CD4-positive, alpha-beta T cell treated with Interleukin-17A for 1 hour (primary cell): ENCODE measurements at regions not wholly inside any gene's neighbourhood (a gene's known extent, or its start where the extent isn't known, plus 50 kb on each side); places are given as distances from the start of the nearest gene placed in this dataset.

ENCODE experiments used
- DNase-seq: peaks from one replicate; pipeline ENCODE4 v3.0.0-alpha.2; 2020

GRCh38 chr2:22801071-22801470 lies 583.9 kb upstream of the KLHL29 start:
- DNase-seq = no peak

GRCh38 chr2:22801970-22802369 lies 583.0 kb upstream of the KLHL29 start:
- DNase-seq = no peak

GRCh38 chr2:22807872-22808271 lies 577.1 kb upstream of the KLHL29 start:
- DNase-seq = no peak

- no peak for DNase-seq
Observed at GRCh38 chr2:22810602-22811001, 574.4 kb upstream of the KLHL29 start.

GRCh38 chr2:22812065-22812680 lies 572.8 kb upstream of the KLHL29 start:
- no peak for DNase-seq

- DNase-seq = no peak
Observed at GRCh38 chr2:22817197-22817596, 567.8 kb upstream of the KLHL29 start.

- DNase-seq = no peak
Observed at GRCh38 chr2:22821458-22821857, 563.5 kb upstream of the KLHL29 start.

- no peak for DNase-seq
Observed at GRCh38 chr2:22822835-22823234, 562.1 kb upstream of the KLHL29 start.

- no peak for DNase-seq
Observed at GRCh38 chr2:22824618-22825017, 560.4 kb upstream of the KLHL29 start.

- no peak for DNase-seq
Observed at GRCh38 chr2:22826703-22827102, 558.3 kb upstream of the KLHL29 start.

GRCh38 chr2:22829791-22830190 lies 555.2 kb upstream of the KLHL29 start:
- no peak for DNase-seq

GRCh38 chr2:22832196-22832595 lies 552.8 kb upstream of the KLHL29 start:
- DNase-seq = no peak

GRCh38 chr2:22838461-22838860 lies 546.5 kb upstream of the KLHL29 start:
- no peak for DNase-seq

GRCh38 chr2:22842205-22842869 lies 542.6 kb upstream of the KLHL29 start:
- no peak for DNase-seq

- no peak for DNase-seq
Observed at GRCh38 chr2:22843919-22844537, 541.0 kb upstream of the KLHL29 start.

GRCh38 chr2:22850310-22850709 lies 534.7 kb upstream of the KLHL29 start:
- DNase-seq = no peak

GRCh38 chr2:22854588-22854987 lies 530.4 kb upstream of the KLHL29 start:
- DNase-seq = no peak

- DNase-seq = no peak
Observed at GRCh38 chr2:22855081-22855480, 529.9 kb upstream of the KLHL29 start.

GRCh38 chr2:22855761-22856184 lies 529.2 kb upstream of the KLHL29 start:
- DNase-seq = no peak

- DNase-seq = no peak
Observed at GRCh38 chr2:22867973-22868372, 517.0 kb upstream of the KLHL29 start.

GRCh38 chr2:22878121-22878520 lies 506.9 kb upstream of the KLHL29 start:
- DNase-seq = no peak

GRCh38 chr2:22879009-22879863 lies 505.7 kb upstream of the KLHL29 start:
- no peak for DNase-seq

- no peak for DNase-seq
Observed at GRCh38 chr2:22880161-22880560, 504.8 kb upstream of the KLHL29 start.

- DNase-seq = no peak
Observed at GRCh38 chr2:22882011-22882410, 503.0 kb upstream of the KLHL29 start.
